Liver (tissue), 3 donors: ENCODE measurements at regions not wholly inside any gene's neighbourhood (a gene's known extent, or its start where the extent isn't known, plus 50 kb on each side); places are given as distances from the start of the nearest gene placed in this dataset.

Experiments
- EGR1 ChIP-seq, 2 donors: IDR thresholded peaks; 2 replicates each; pipeline ENCODE4 v1.6.1; 2016 to 2018; ENCODE audit warnings: antibody characterized with exemption in 2 of 2, low read depth in 2 of 2
- FOXA1 ChIP-seq: IDR thresholded peaks from 2 replicates; pipeline ENCODE4 v1.6.1; 2016; ENCODE audit warnings: antibody characterized with exemption
- GABPA ChIP-seq, 2 donors: IDR thresholded peaks in 1 of 2; conservative IDR thresholded peaks in 1 of 2; 2 replicates each; pipeline ENCODE4 v1.6.1; 2016; ENCODE audit warnings: antibody characterized with exemption in 2 of 2, mild to moderate bottlenecking in 1 of 2, moderate library complexity in 1 of 2
- JUND ChIP-seq, 2 donors: IDR thresholded peaks; 2 replicates each; pipeline ENCODE4 v1.6.1; 2016; ENCODE audit warnings: antibody characterized with exemption in 2 of 2
- NR2F2 ChIP-seq: IDR thresholded peaks from 2 replicates; pipeline ENCODE4 v1.6.1; 2016; ENCODE audit warnings: antibody characterized with exemption
- RAD21 ChIP-seq, 2 donors: IDR thresholded peaks; 2 replicates each; pipeline ENCODE4 v1.6.1; 2016; ENCODE audit warnings: antibody characterized with exemption in 2 of 2, mild to moderate bottlenecking in 2 of 2
- REST ChIP-seq: IDR thresholded peaks from 2 replicates; pipeline ENCODE4 v1.6.1; 2016; ENCODE audit warnings: antibody characterized with exemption, mild to moderate bottlenecking
- RXRA ChIP-seq, 2 donors: IDR thresholded peaks; 2 replicates each; pipeline ENCODE4 v1.6.1; 2017 to 2018; ENCODE audit warnings: antibody characterized with exemption in 2 of 2, mild to moderate bottlenecking in 1 of 2
- TAF1 ChIP-seq: conservative IDR thresholded peaks from 2 replicates; pipeline ENCODE4 v1.6.1; 2016; ENCODE audit warnings: antibody characterized with exemption, mild to moderate bottlenecking
- YY1 ChIP-seq: IDR thresholded peaks from 2 replicates; pipeline ENCODE4 v1.6.1; 2016; ENCODE audit warnings: antibody characterized with exemption, mild to moderate bottlenecking
- ZBTB33 ChIP-seq: IDR thresholded peaks from 2 replicates; pipeline ENCODE4 v1.6.1; 2016; ENCODE audit warnings: antibody characterized with exemption
- TF ChIP-seq, protein P1 (sequence below): fragments of 150-350 bp; IDR thresholded peaks from 2 replicates; pipeline ENCODE4 v1.5.1; 2017; ENCODE audit warnings: improper control_type of control experiment, low read depth, low read length; ENCODE audit not compliant: missing input control
- donor health status: healthy.
- donor health status: healthy.

DNA sequence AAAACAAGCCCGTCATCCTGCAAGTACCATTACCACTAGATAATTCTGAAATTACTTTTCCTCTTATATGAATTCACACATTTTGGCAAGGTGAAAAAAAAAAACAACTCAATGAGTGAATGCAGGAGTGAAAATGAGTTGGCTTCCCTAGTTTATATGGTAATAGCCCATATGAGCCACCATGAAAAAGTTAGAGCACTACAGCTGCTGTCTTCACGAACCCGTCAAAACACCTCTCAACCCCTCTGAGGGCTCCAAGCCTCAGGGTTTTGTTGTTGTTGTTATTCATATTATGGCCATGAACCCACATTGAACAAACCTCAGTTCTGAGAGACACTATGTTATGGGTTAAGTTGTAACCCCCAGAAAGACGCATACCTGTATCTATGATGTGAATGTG is 289.9 kb upstream of the CAND1 start:
- TF ChIP-seq, protein P1, sequence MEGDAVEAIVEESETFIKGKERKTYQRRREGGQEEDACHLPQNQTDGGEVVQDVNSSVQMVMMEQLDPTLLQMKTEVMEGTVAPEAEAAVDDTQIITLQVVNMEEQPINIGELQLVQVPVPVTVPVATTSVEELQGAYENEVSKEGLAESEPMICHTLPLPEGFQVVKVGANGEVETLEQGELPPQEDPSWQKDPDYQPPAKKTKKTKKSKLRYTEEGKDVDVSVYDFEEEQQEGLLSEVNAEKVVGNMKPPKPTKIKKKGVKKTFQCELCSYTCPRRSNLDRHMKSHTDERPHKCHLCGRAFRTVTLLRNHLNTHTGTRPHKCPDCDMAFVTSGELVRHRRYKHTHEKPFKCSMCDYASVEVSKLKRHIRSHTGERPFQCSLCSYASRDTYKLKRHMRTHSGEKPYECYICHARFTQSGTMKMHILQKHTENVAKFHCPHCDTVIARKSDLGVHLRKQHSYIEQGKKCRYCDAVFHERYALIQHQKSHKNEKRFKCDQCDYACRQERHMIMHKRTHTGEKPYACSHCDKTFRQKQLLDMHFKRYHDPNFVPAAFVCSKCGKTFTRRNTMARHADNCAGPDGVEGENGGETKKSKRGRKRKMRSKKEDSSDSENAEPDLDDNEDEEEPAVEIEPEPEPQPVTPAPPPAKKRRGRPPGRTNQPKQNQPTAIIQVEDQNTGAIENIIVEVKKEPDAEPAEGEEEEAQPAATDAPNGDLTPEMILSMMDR = no peak
- TF ChIP-seq GABPA (IDR thresholded peaks at IDR 0.05 in 1 of 2, conservative IDR thresholded peaks at IDR 0.05 in 1 of 2) (no peak), FOXA1 (no peak), NR2F2 (no peak), JUND (IDR thresholded peaks at IDR 0.05) (no peak), EGR1 (IDR thresholded peaks at IDR 0.05; ENCODE audit: low read depth in 2 of 2) (no peak), TAF1 (no peak), REST (no peak), RAD21 (IDR thresholded peaks at IDR 0.05) (no peak), ZBTB33 (no peak), YY1 (no peak), RXRA (IDR thresholded peaks at IDR 0.05) (no peak)
